Stimulated activated CD4-positive, alpha-beta T cell treated with anti-CD3 and anti-CD28 coated beads, Interleukin-2, amount 100 ng/mL, for 48 hours (primary cell): ENCODE measurements at regions not wholly inside any gene's neighbourhood (a gene's known extent, or its start where the extent isn't known, plus 50 kb on each side); places are given as distances from the start of the nearest gene placed in this dataset.
"Not testable (repeated sequence)": the region's sequence is repeated elsewhere in the genome, so short reads cannot be mapped to it uniquely, and the experiment has no call there.

Source experiments
- DNase-seq, 2 donors: peaks; one replicate each; pipeline ENCODE4 v3.0.0-alpha.2; 2020

DNA sequence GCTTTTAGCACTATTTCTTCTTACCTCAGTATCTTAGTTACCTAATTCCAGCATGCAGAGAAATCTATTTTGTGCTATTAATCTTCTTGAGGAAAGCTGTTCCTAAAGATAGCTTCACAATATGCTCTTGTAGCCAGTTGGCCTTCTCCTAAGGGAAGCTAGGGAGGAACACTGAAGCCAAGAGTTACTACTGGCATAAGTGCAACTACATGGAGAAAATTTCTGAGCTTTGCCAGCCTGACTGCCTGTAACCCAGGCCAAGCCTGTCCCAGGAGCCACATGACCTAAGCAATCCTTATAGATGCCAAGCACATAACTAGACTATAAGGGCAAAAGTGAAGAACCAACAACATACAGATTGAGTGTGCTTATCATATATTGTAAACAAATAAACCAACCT is 890.2 kb downstream of the FLRT2 start:
- DNase-seq: no peak

DNA sequence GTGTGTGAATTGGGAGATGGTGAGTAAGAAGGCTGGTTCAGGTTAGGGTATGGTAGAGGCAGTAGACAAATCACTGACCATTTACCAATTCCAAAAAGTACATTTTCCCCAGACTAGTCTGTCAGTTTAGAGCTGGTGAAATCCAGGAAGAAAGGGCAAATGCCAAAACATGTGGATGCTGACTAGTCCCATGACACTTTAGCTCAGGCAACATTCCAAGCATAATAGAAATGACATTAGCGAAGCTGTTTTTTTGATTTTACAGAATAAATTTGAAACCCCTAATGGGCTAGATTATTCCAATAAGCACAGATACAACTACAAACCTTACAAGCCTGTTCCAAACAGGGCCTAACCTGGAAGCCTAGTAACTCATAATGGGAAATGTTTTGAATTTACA is 884.2 kb downstream of the FLRT2 start:
- no peak for DNase-seq

DNA sequence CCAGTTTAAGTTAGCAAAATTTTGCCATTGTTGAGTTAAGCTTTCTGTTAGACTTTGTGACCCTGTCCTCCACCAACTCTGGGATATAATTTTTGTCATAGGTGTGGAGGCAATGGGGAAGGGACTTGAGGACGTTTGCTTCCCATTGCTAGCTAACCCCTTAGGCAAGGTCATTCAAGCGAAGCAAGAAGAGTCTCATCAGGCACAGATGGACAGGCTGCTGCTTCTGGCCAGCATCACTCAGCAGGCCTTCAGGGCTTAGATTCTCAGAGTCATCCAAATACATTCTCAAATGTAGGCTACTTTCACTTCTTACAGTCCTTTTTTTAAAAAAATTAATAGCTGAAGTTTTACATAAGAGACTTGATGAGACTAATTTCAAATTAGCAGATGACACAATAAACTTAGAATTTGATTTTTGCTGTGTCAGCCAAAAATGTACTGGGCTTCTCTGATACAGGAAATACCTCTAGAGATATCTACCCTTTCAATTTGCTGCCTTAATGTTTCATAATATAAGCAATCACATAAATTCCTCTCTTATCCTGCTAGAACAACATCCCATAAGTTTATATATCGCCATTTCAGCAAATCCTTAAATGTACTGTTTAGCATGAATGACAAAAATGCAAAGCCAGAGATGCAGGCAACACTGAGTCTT is 875.2 kb downstream of the FLRT2 start:
- DNase-seq: no peak

DNA sequence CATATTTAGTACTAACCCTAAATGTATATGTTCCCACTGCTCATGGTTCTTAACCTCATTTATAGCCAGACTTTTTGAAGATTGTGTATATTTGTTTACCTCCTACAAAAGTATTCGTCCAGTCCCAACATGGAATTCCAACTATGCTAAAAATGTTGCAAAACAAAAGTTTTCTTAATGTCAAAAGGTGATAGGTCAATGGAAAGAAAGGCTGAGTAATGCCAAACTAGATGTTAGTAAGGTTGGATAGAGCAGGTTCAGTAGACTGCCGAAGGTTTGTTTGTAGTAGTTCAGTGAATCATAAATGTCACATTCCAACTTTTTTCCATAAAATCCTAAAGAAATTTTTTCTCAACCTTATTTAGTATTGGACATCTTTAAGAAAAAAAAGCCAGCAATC is 874.5 kb downstream of the FLRT2 start:
- DNase-seq: no peak

DNA sequence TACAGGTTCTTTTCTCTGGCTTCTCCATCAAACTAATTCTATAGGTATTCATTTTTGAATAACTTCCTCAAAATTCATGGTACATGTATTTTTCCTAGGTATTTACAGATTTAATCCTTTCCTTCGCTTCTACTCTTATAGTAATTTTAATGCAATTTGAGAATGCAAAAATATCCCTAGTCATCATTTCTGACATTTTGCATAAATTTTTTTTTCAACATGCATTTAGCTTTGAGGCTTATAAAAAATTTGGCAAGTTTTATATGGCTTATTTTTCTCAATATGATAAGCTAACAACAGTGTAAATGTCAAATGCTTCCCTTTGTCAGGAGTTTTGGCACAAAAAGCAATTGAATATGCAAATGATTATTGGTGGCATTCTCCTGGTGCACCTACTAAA is 872.6 kb downstream of the FLRT2 start:
- DNase-seq: no peak

DNA sequence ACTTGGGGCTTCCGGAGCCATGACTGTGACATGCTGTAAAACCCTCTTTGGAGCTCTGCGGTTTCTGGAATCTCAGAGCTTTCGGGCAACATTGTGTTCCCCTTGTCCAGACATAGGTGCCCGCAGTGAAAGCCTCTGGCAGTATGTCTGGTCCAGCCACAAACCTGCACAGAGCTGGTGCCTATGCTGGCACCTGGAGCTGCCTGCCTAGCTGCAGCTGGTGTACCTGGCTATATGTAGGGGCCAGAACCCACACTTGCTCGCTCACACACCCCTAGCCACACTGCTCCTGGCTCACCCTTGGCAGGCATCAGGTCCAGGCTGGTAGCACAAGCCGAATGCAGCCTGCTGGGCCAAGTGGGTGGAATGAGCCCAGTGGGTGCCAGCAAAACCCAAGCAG is 861.1 kb downstream of the FLRT2 start:
- DNase-seq: no peak

DNA sequence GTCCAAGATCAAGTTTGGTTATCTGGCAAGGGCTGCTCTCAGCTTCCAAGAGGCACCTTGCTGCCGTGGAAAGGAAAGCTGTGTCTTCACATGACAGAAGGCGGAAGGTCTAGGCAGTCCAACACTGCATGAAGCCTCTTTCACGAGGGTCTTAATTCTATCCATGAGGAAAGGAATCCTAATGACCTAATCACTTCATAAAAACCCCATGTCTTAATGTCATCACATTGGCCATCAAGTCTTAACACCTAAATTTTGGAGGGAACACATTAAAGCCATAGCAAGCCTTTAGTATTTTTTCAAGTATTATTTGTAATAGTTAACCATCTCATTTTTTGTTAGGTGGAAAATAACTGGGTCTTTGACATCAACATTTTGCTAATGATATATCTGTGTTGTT is 858.3 kb downstream of the FLRT2 start:
- DNase-seq: no peak

DNA sequence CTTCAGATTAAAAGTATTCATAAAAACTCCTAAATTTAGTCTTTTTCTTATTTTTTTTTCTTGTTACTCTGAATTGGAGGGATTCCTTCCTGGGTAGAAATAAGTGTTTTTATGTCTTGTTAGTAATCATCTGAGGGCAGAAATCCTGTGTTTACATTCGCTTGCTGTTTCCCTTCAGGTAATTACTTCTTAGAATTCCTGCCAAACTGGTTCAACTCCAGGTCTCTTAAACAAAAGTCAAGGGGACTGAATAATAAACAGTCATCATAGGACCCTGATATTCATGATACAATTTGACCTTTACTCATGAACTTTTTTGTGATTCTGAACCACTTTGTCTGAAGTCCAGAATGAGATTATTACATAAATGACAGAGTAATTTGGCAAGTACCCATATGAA is 843.9 kb downstream of the FLRT2 start:
- no peak for DNase-seq

DNA sequence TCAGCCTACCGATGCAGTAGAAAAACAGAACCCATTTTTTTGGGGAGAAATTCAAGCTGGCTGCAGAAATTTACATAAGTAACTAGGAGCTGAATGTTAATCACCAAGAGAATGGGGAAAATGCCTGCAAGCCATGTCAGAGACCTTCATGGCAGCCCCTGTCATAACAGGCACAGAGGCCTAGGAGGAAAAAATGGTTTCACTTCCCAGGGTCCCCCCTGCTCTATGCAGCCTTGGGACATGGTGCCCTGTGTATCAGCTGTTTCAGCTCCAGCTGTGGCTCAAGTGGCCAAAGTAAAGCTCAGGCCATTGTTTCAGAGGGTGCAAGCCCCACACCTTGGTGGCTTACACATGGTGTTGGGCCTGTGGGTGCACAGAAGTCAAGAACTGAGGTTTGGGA is 842.5 kb downstream of the FLRT2 start:
- no peak for DNase-seq

DNA sequence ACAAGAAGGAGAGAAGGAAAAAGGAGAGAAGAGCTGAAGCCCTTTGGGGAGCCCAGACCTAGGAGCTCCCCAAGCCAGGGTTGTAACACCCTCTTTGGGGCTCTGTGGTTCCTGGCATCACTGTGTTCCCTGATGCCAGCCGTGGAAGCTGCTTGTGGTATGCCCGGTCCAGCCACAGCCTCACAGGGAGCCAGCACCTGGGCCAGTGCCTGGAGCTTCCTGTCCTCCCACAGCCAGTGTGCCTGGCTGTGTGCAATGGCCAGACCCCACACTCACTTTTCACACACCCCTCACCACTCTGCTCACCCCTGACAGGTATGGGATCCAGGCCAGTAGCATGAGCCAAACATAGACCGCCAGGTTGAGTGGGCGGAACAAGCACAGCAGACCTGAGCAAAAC is 834.7 kb downstream of the FLRT2 start:
- DNase-seq: no peak

DNA sequence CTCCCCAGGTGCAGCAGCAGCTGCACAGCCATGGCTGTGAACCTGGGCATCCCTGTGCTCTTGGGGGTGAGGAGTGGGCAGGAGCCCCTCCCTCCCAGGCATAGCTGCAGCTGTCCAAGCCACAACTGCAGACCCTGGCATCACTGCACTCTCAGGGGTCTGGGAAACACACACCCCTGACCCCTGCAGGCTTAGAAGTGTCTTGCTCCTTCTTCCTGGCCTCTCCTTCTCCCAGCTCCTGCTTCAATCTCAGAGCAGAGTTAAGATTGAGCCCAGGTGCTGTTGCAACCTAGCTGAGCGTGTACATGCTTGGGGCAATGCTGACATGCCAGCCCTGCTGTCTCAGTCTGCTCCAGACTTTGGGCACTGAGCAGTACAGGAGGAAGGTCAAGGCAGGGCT is 833.6 kb downstream of the FLRT2 start:
- DNase-seq: no peak

DNA sequence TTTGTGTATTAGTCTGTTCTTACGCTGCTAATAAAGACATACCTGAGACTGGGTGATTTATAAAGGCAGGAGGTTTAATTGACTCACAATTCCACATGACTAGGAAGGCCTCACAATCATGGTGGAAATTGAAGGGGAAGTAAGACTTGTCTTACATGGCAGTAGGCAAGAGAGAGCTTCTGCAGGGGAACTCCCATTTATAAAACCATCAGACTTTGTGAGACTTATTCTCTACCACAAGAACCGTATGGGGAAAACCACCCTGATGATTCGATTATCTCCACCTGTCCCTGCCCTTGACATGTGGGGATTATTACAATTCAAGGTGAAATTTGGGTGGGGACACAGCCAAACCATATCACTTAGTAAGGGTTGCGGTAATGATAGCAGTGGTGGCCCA is 833.1 kb downstream of the FLRT2 start:
- no peak for DNase-seq

DNA sequence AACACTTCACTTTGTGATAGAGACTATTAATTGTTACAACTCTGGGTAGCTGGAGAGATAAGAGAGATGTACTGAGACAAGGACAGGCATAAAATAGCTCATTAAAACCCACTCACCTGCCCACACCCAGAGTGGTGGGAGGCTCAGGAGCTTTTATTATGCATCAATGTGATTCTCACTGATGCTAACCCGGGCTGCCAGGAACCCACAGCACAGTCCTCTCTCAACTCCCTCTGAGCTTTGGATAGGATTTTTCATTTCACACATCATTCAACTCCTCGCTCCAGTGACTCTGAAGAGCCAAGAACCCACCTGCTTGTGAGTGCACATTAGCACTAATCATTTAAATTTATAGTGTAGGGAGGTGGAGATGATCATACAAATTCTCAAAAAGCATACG is 827.9 kb downstream of the FLRT2 start:
- no peak for DNase-seq

DNA sequence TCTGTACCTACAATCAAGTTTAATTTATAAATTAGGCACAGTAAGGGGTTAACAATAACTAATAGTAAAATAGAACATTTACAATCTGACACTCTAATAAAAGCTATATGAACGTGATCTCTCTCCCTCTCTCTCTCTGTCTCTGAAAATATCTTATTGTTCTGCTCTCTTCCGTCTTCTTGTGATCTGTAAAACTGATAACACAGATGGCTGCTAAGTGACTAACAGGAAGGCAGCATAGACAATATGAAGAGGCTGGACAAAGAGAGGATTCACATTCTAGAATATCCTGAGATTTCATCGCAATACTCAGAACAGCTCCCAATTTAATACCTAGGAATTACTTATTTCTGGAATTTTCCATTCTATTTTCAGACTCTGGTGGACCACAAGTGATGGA is 827.2 kb downstream of the FLRT2 start:
- DNase-seq: no peak

DNA sequence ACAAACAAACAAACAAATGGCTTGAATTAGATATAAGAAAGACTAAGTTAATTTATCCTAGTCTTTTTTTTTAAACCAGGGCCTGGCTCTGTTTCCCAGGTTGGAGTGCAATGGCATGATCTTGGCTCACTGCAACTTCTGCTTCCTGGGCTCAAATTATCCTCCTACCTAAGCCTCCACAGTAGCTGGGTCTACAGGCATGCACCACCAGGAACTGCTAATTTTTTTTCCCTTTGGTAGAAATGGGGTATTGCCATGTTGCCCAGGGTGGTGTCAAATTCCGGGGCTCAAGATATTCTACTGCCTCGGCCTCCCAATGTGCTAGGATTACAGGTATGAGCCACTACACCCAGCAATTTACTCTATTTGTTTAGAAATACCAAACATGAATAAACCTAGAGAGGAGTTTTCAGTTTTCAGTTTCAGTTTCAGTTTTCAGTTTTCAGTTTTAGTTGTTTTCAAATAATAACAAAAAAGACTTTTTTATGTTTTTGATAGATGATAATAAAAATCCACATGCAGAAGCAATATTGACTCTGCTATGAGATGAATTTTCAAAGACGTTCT is 817.0 kb downstream of the FLRT2 start:
- DNase-seq: no peak

DNA sequence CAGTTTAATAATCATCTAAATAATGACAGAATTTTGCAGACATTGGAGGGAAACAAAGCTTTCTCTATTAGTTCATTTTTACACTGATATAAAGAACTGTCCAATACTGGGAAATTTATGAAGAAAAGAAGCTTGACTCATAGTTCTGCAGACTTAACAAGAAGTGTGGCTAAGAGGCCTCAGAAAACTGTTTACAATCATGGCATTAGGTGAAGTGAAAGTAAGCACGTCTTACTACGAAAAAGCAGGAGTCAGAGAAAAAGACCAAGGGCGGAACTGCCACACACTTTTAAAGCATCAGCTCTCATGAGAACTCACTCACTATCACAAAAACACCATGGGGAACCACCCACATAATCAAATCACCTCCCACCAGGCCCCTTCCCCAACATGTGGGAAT is 804.4 kb downstream of the FLRT2 start:
- no peak for DNase-seq

DNA sequence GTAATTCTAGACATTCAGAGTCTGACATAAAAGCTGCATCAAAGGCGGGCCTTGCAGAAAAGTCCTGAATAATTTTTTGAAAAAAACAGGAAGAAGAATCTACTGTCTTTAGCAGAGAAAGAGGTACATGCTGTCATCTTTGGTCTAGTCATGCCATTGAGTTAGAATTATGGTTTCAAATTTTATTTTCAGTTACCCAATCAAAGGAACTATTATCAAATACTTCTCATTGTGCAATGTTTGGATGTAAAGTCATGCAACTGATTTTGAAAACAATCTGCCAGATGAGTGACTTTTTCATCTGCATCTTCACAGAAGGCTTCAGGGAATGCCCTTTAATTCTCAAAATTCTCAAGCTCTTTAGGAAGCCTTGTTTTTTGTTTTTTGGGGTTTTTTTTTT is 803.5 kb downstream of the FLRT2 start:
- DNase-seq: no peak

DNA sequence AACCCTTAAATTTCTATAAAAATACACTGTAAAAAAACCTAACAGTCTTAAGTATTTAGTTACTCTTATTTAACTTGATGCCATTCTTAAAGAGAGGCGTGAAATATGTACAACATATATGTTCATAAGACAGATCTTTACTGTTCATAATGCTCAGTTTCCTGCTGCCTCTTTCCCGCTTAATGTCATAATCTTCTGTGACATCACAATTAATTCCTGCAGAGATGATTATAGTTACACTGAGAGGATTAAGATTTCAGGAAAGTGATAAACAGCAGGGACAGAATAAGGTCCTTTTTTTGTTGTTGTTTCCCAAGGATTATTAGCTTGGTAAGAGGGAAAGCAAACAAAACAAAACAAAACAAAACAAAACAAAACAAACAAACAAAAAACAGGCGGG is 801.4 kb downstream of the FLRT2 start:
- DNase-seq: no peak

DNA sequence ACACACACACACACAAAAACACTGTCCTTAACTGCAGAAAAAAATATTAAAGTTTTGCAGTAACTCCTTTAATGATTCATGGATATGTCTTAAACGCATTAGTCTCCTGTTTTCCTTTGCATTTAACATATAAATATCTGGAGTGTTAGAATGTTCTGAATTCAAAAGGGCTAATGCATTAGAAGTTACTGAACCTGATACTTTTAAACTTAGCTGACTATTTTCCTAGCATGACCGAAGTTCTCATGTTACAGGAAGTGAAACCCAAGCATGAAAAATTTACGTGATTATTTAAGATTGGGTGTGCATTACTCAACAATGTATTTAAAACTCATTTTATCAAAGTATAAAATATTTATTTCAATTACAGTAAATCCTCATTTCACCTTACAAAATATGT is 791.2 kb downstream of the FLRT2 start:
- no peak for DNase-seq

DNA sequence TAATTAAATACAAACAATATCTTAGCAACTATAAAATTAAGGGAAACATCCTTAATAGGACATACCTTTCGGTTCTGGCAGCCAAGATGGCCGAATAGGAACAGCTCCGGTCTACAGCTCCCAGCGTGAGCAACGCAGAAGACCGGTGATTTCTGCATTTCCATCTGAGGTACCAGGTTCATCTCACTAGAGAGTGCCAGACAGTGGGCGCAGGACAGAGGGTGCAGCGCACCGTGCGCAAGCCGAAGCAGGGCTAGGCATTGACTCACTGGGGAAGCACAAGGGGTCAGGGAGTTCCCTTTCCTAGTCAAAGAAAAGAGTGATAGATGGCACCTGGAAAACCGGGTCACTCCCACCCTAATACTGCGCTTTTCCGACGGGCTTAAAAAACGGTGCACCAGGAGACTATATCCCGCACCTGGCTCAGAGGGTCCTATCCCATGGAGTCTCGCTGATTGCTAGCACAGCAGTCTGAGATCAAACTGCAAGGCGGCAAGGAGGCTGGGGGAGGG is 782.3 kb downstream of the FLRT2 start:
- not testable (repeated sequence) for DNase-seq

DNA sequence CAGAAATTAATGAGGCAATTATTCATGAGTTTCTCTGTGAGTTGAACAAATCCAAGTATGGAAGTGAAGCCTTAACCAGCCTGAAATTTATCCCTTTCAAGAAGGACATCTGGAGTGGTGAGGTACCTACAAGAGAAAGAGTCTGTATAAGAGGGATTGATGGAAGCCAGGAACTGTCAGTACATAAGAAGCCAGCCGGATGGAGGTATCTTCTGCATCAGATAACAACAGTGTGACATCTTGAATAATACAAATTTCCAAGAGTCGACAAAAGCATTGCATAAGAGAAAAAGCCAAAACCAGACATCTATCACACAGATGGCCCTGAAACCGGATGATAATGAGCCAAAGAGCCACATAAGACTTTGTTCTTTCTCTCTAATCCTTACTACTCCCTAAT is 781.2 kb downstream of the FLRT2 start:
- no peak for DNase-seq

DNA sequence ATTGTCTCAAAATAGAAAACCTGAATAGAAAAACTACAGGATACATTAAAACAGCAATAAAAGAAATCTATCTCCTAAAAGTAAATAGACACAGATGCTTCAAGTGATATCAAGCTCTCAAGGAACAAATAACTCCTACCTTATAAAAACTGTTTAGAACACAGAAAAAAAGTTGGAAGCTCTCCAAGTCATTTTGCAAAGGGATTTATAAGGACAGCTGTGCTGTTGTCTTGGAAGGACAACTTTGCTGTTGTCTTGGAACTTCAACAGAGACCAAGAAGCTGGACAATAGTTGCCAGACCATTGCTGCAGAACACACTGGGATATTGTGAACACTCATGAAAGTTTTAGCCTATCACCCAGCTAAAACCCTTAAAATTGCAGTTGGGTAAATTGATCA is 780.7 kb downstream of the FLRT2 start:
- no peak for DNase-seq

DNA sequence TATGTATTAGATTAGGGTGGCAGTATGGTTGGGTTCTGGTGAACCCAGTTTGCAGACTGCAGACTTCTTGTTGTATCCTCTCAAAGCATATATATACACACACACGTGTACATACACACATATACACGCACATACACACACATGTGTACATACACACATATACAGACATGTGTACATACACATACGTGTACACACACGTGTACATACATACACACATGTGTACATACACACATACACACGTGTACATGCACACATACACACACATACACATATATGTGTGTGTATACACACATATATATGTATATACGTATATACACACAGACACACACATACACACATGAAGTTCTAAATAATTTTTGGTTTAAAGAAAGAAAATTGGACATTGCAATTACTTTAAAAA is 780.2 kb downstream of the FLRT2 start:
- DNase-seq: no peak

DNA sequence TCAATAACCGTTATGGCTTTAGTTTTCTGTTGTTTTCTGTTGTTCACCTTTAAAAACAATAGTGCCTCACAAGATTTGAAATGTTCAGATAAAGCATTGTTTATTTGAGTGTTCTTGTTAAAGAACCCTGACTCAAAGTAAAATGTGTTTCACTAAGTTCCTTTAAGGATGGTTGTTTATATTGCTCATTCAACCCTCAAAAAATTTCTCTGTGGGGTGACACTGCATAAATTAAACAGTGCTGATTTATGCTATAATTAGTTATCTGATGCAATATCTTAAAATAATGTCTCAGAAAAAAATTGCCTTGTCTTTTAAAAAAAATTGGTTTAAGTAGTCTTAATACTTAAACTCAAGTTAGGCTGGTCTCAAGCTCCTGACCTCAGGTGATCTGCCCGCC is 775.1 kb downstream of the FLRT2 start:
- no peak for DNase-seq

DNA sequence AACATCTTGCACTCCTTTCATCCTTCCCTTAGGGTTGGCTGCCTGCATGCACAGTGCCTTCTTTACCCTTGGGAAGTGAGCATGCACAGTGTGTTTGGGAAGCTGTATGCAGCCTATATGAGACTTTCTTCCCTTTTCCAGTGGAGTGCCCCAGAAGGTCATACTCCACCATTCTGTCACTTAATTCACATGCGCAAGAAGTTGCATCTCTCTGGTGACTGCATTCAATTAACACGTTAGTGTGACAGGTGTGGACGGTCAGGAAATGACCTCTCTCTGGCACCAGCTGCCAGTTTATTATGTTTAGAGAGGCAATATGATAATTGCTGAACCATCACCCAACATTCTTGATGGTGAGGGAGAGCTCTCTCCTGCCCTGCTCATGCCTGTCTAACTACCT is 770.0 kb downstream of the FLRT2 start:
- DNase-seq: no peak
